GM12878 (cell line): ENCODE measurements at regions not wholly inside any gene's neighbourhood (a gene's known extent, or its start where the extent isn't known, plus 50 kb on each side); places are given as distances from the start of the nearest gene placed in this dataset.

Experiments
- HCFC1 ChIP-seq: fragments of 150-350 bp; IDR thresholded peaks from 2 replicates; pipeline ENCODE4 v1.6.1; 2014; ENCODE audit warnings: low read length
- IRF5 ChIP-seq: fragments of 450-650 bp; IDR thresholded peaks from 2 replicates; pipeline ENCODE4 v1.6.1; 2017; ENCODE audit warnings: borderline replicate concordance
- ZBTB40 ChIP-seq: fragments of 450-650 bp; IDR thresholded peaks from 2 replicates; pipeline ENCODE4 v1.6.1; 2016; ENCODE audit warnings: mild to moderate bottlenecking, moderate library complexity, borderline replicate concordance
- ZNF622 ChIP-seq: fragments of 450-650 bp; IDR thresholded peaks from 2 replicates; pipeline ENCODE4 v1.6.1; 2017; ENCODE audit warnings: mild to moderate bottlenecking, inconsistent platforms
- ZNF687 ChIP-seq: fragments of 450-650 bp; IDR thresholded peaks from 2 replicates; pipeline ENCODE4 v1.6.1; 2017; ENCODE audit warnings: mild to moderate bottlenecking, moderate library complexity
- TF ChIP-seq, protein P1 (sequence below): fragments of 450-650 bp; IDR thresholded peaks from 2 replicates; pipeline ENCODE4 v1.6.1; 2014; ENCODE audit warnings: mild to moderate bottlenecking

DNA sequence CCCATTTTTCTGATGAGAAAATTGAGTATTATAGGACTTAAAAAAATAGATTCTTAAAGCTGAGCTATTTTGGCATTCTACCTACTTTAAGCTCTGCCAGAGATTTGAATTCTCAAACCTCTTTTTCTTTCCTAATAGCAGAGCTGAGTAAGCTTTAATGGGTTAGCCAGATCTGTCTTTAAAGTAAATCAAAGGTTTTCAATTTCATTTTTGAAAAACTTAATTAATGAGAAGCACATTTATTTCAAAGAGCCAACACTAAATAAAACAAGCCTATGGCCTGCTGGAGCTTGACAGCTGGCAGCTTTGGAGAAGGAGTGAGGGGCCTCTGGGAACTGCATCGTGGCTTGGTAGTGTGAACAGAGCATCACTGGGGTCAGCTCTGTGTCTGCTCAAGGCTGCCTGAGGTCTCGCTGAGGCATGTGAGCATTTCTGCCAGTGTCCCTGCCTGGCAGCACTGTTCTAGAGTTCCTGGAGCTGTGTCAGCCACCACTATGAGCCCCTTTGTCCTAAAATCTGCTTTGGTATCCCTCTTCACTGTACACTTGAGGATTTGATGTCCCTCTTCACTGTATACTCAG, 50.4 kb upstream of the PRSS23 start (continued):
- TF ChIP-seq ZNF687 (no peak), ZBTB40 (no peak), ZNF622 (no peak), HCFC1 (no peak), IRF5 (no peak)
- TF ChIP-seq, protein P1, sequence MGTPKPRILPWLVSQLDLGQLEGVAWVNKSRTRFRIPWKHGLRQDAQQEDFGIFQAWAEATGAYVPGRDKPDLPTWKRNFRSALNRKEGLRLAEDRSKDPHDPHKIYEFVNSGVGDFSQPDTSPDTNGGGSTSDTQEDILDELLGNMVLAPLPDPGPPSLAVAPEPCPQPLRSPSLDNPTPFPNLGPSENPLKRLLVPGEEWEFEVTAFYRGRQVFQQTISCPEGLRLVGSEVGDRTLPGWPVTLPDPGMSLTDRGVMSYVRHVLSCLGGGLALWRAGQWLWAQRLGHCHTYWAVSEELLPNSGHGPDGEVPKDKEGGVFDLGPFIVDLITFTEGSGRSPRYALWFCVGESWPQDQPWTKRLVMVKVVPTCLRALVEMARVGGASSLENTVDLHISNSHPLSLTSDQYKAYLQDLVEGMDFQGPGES = no peak
